PC-3 (cell line): ENCODE measurements at regions not wholly inside any gene's neighbourhood (a gene's known extent, or its start where the extent isn't known, plus 50 kb on each side); places are given as distances from the start of the nearest gene placed in this dataset.

Experiments used
- EZH2 ChIP-seq: fragments of 300-600 bp; sonication (generic); IDR thresholded peaks from one replicate; pipeline ENCODE4 v1.6.1; 2017; ENCODE audit warnings: antibody characterized with exemption, mild to moderate bottlenecking, low read length; ENCODE audit not compliant: unreplicated experiment
- TF ChIP-seq, protein P1 (sequence below): fragments of 300-600 bp; sonication (generic); conservative IDR thresholded peaks from 2 replicates; pipeline ENCODE4 v1.5.1; 2017; ENCODE audit warnings: antibody characterized with exemption, low read depth, mild to moderate bottlenecking, low read length

DNA sequence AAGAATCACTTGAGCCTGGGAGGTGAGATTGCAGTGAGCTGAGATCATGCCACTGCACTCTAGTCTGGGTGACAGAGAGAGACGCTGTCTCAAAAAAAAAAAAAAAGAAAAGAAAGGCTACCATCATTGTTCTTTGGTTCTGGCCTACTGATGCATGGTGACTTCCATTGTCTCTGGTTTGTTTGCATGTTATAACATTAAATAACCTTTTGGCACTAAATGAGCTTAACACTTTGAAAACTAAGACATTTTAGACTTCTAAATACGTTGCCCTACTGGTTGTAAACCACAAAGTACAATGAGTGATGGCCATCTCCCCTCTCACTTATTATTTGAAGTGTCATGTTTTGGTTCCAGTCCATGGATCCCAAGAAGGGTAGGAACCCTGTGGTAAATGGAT, 152.9 kb upstream of the CPM start:
- TF ChIP-seq, protein P1, sequence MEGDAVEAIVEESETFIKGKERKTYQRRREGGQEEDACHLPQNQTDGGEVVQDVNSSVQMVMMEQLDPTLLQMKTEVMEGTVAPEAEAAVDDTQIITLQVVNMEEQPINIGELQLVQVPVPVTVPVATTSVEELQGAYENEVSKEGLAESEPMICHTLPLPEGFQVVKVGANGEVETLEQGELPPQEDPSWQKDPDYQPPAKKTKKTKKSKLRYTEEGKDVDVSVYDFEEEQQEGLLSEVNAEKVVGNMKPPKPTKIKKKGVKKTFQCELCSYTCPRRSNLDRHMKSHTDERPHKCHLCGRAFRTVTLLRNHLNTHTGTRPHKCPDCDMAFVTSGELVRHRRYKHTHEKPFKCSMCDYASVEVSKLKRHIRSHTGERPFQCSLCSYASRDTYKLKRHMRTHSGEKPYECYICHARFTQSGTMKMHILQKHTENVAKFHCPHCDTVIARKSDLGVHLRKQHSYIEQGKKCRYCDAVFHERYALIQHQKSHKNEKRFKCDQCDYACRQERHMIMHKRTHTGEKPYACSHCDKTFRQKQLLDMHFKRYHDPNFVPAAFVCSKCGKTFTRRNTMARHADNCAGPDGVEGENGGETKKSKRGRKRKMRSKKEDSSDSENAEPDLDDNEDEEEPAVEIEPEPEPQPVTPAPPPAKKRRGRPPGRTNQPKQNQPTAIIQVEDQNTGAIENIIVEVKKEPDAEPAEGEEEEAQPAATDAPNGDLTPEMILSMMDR, result no peak
- no peak for TF ChIP-seq EZH2
